A549 (cell line): ENCODE measurements at regions not wholly inside any gene's neighbourhood (a gene's known extent, or its start where the extent isn't known, plus 50 kb on each side); places are given as distances from the start of the nearest gene placed in this dataset.

ENCODE experiments used
- ATAC-seq, 2 experiments: fragments of 200-7000 bp in 1 of 2; fragments of >200 bp in 1 of 2; cut with Nextera tagmentation in 1 of 2; cut with Tn5 transposase in 1 of 2; 3 replicates each; pipeline versions ENCODE4 v1.8.0 to v1.9.1; 2018 to 2020; ENCODE audit warnings: mild to moderate bottlenecking in 1 of 2, moderate library complexity in 1 of 2
- CTCF ChIA-PET: fragments of 300-600 bp; sonication (Branson Sonifier 250); formaldehyde crosslinking; extraction: SDS; loops from one replicate; lab custom pipeline; 2021; ENCODE audit warnings: antibody characterized with exemption, inconsistent platforms; lab: Yijun Ruan, JAX
- POLR2A ChIA-PET: fragments of 350-600 bp; formaldehyde crosslinking; extraction: SDS; loops from one replicate; lab custom pipeline; 2021; ENCODE audit warnings: antibody characterized with exemption, inconsistent platforms; lab: Yijun Ruan, JAX
- DNase-seq, 2 experiments: peaks; one replicate each; pipeline versions ENCODE4 v3.0.0 to v3.0.0-alpha.2; 2011 to 2016; ENCODE audit warnings: low read depth in 1 of 2, low spot score in 1 of 2
- FAIRE-seq: peaks from 2 replicates; lab custom pipeline; 2011; peaks lifted over from hg19 to GRCh38; lab: Jason Lieb, UNC
- H3K27ac ChIP-seq, 2 experiments: fragments of >200 bp; sonication (Bioruptor Twin); formaldehyde crosslinking; 3 replicates each; pipeline ENCODE4 v1.5.1; 2016 to 2017
- H3K4me1 ChIP-seq: fragments of >200 bp; sonication (Bioruptor Twin); formaldehyde crosslinking; 3 replicates; pipeline ENCODE4 v1.6.1; 2016
- H3K4me2 ChIP-seq: fragments of >200 bp; sonication (Bioruptor Twin); formaldehyde crosslinking; 3 replicates; pipeline ENCODE4 v1.6.1; 2016
- H3K4me3 ChIP-seq: fragments of >200 bp; sonication (Bioruptor Twin); formaldehyde crosslinking; 3 replicates; pipeline ENCODE4 v1.5.1; 2016
- H3K9me3 ChIP-seq: fragments of >200 bp; sonication (Bioruptor Twin); formaldehyde crosslinking; 3 replicates; pipeline ENCODE4 v1.6.1; 2016
- CBX8 ChIP-seq: fragments of 200-600 bp; sonication (generic); IDR thresholded peaks from 2 replicates; pipeline ENCODE4 v1.6.1; 2016
- CHD4 ChIP-seq: fragments of 200-600 bp; sonication (generic); IDR thresholded peaks from 2 replicates; pipeline ENCODE4 v1.6.1; 2016; ENCODE audit warnings: antibody characterized with exemption, mild to moderate bottlenecking, borderline replicate concordance
- EHF ChIP-seq: fragments of 250-450 bp; sonication (Bioruptor Pico); IDR thresholded peaks from 2 replicates; pipeline ENCODE4 v1.5.0; 2020; ENCODE audit warnings: mild to moderate bottlenecking
- EP300 ChIP-seq, 2 experiments: fragments of >200 bp; sonication (Bioruptor Twin); formaldehyde crosslinking; IDR thresholded peaks; 2 replicates in 1 of 2; 3 replicates in 1 of 2; pipeline ENCODE4 v1.6.1; 2016 to 2017
- HEYL ChIP-seq: fragments of 250-450 bp; sonication (Bioruptor Pico); IDR thresholded peaks from 2 replicates; pipeline ENCODE4 v1.8.0; 2021; ENCODE audit warnings: mild to moderate bottlenecking, moderate library complexity
- HOXA7 ChIP-seq: fragments of 250-450 bp; sonication (Bioruptor Pico); IDR thresholded peaks from 2 replicates; pipeline ENCODE4 v1.5.0; 2020; ENCODE audit warnings: mild to moderate bottlenecking, moderate library complexity
- MAZ ChIP-seq: fragments of 150-350 bp; IDR thresholded peaks from 2 replicates; pipeline ENCODE4 v1.6.1; 2014; ENCODE audit warnings: antibody characterized with exemption, low read depth, low read length, borderline replicate concordance
- NPAS2 ChIP-seq: fragments of 250-450 bp; sonication (Bioruptor Pico); IDR thresholded peaks from 2 replicates; pipeline ENCODE4 v1.8.0; 2022; ENCODE audit warnings: mild to moderate bottlenecking, moderate library complexity, borderline replicate concordance
- PHF8 ChIP-seq: fragments of 200-600 bp; sonication (generic); IDR thresholded peaks from 2 replicates; pipeline ENCODE4 v1.6.1; 2016; ENCODE audit warnings: low read depth, mild to moderate bottlenecking, antibody characterized with exemption, moderate library complexity, borderline replicate concordance
- ZFP36 ChIP-seq: fragments of 450-650 bp; IDR thresholded peaks from 2 replicates; pipeline ENCODE4 v1.6.1; 2014; ENCODE audit warnings: borderline replicate concordance; ENCODE audit not compliant: partially characterized antibody
- ZSCAN20 ChIP-seq: fragments of 250-450 bp; sonication (Bioruptor Pico); IDR thresholded peaks from 2 replicates; pipeline ENCODE4 v1.8.0; 2022; ENCODE audit warnings: mild to moderate bottlenecking, moderate library complexity
- WGBS: methylation state at CpG from one replicate; pipeline ENCODE4 v1.1.6; 2017; ENCODE audit errors: missing lambda C conversion rate; 5-methylcytosine and 5-hydroxymethylcytosine counted together
- TF ChIP-seq, protein P1 (sequence below): fragments of >200 bp; sonication (Bioruptor Twin); formaldehyde crosslinking; IDR thresholded peaks from 3 replicates; pipeline ENCODE4 v1.6.1; 2016
- TF ChIP-seq, protein P2 (sequence below): IDR thresholded peaks from 2 replicates; pipeline ENCODE4 v1.6.1; 2012
- TF ChIP-seq, protein P3 (sequence below): fragments of 150-350 bp; IDR thresholded peaks from 2 replicates; pipeline ENCODE4 v1.6.1; 2014; ENCODE audit warnings: low read depth, mild to moderate bottlenecking, low read length
- TF ChIP-seq, protein P4 (sequence below): fragments of 250-450 bp; sonication (Bioruptor Pico); IDR thresholded peaks from 2 replicates; pipeline ENCODE4 v1.5.0; 2021; ENCODE audit warnings: mild to moderate bottlenecking, moderate library complexity, borderline replicate concordance
- TF ChIP-seq, protein P5 (sequence below): IDR thresholded peaks from 2 replicates; pipeline ENCODE4 v1.6.1; 2012

DNA sequence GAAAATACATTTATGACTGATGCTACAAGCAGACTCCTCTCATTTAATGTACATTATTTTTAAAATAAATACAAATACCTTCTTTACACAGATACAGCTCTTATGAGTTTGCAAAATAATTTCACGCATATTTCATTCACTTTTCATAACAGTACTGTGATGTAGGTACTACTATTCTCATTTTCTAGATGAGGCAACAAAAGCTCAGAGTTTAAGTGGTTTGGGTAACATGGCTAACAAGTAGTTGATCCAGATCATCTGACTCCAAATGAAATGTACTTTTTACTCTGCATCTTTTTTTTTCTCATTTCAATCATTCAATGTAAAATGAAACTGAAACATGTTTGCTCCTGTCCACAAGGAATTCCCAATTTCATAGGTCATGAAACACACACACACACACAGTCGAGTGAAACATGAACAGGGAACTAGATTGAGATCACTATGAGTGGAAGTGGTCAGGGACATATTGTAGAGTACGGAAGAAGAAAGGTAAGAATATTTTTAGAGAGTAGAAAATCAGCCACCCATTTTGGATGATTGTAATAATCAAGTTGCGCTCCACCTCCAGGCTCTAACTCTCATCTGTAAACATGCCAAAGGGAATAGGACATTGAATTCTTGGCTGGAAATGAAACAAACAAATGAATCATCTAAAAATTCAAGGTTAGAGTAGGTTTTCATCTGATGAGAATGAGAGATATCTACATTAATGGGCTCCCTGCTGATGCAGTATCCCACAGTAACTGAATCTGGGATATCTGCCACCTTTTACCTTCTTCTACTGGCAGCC, 92.4 kb downstream of the CLDN1 start (continued):
- no peak for TF ChIP-seq CHD4

DNA sequence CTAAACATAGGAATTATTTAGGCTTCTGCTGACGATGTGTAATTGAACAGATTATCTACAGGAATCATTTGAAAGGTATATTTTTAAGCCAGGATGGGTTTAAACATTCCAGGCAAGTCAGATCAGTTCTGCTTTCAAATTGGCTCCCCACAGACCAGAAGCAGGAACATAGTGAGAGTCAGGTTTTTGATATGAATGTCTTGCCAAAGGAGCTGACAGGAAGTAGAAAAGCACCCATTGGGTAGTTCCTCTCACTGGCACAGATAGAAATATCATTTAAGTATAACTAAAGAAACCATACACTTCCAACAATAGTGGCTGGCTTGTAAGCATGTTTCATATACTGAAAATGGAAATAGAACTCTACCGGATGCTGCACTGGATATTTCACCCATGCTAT, 95.2 kb downstream of the CLDN1 start:
- ATAC-seq (no peak), DNase-seq (no peak), FAIRE-seq (no peak)
- Histone ChIP-seq H3K4me1 (peaks cover 29% of the 10 kb centered on the region), H3K9me3 (no peaks in the 10 kb centered on the region), H3K27ac (peak overlapping the region in 1 of 2 experiments; percentile 64; a peak in 2 of 6 replicates), H3K4me2 (no peak overlapping the region)
- WGBS = 88% methylated on average over 2 of the region's 2 CpGs
- TF ChIP-seq EHF (CRISPR knock-in tag) (no peak), CBX8 (no peak), HOXA7 (no peak), EP300 (IDR thresholded peaks at IDR 0.05) (no peak), MAZ (no peak), PHF8 (no peak), ZFP36 (no peak), HEYL (CRISPR knock-in tag) (no peak), NPAS2 (CRISPR knock-in tag) (no peak), CHD4 (no peak), ZSCAN20 (CRISPR knock-in tag) (no peak)
- TF ChIP-seq, protein P1, sequence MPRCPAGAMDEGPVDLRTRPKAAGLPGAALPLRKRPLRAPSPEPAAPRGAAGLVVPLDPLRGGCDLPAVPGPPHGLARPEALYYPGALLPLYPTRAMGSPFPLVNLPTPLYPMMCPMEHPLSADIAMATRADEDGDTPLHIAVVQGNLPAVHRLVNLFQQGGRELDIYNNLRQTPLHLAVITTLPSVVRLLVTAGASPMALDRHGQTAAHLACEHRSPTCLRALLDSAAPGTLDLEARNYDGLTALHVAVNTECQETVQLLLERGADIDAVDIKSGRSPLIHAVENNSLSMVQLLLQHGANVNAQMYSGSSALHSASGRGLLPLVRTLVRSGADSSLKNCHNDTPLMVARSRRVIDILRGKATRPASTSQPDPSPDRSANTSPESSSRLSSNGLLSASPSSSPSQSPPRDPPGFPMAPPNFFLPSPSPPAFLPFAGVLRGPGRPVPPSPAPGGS = no peak
- TF ChIP-seq, protein P2, sequence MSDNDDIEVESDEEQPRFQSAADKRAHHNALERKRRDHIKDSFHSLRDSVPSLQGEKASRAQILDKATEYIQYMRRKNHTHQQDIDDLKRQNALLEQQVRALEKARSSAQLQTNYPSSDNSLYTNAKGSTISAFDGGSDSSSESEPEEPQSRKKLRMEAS = no peak
- TF ChIP-seq, protein P3, sequence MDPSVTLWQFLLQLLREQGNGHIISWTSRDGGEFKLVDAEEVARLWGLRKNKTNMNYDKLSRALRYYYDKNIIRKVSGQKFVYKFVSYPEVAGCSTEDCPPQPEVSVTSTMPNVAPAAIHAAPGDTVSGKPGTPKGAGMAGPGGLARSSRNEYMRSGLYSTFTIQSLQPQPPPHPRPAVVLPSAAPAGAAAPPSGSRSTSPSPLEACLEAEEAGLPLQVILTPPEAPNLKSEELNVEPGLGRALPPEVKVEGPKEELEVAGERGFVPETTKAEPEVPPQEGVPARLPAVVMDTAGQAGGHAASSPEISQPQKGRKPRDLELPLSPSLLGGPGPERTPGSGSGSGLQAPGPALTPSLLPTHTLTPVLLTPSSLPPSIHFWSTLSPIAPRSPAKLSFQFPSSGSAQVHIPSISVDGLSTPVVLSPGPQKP = no peak
- TF ChIP-seq, protein P4, sequence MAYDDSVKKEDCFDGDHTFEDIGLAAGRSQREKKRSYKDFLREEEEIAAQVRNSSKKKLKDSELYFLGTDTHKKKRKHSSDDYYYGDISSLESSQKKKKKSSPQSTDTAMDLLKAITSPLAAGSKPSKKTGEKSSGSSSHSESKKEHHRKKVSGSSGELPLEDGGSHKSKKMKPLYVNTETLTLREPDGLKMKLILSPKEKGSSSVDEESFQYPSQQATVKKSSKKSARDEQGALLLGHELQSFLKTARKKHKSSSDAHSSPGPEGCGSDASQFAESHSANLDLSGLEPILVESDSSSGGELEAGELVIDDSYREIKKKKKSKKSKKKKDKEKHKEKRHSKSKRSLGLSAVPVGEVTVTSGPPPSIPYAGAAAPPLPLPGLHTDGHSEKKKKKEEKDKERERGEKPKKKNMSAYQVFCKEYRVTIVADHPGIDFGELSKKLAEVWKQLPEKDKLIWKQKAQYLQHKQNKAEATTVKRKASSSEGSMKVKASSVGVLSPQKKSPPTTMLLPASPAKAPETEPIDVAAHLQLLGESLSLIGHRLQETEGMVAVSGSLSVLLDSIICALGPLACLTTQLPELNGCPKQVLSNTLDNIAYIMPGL = no peak
- TF ChIP-seq, protein P5, sequence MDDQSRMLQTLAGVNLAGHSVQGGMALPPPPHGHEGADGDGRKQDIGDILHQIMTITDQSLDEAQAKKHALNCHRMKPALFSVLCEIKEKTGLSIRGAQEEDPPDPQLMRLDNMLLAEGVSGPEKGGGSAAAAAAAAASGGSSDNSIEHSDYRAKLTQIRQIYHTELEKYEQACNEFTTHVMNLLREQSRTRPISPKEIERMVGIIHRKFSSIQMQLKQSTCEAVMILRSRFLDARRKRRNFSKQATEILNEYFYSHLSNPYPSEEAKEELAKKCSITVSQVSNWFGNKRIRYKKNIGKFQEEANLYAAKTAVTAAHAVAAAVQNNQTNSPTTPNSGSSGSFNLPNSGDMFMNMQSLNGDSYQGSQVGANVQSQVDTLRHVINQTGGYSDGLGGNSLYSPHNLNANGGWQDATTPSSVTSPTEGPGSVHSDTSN = no peak
- TF ChIP-seq, all 56 proteins: peak for 0
- CTCF ChIA-PET = interaction anchor here (1.2 to 9.1 kb wide), 3 partner anchors 95 to 280 kb away, joined by 3 to 105 read pairs (median 27); partner anchors contain the start of gene CLDN1
- POLR2A ChIA-PET = interaction anchor here (2.7 kb wide), 1 partner anchor 95 kb away, joined by 13 read pairs; the partner anchor contains the start of gene CLDN1
- no peak overlapping the region for H3K4me3 ChIP-seq
